Left cardiac atrium (tissue), 4 donors: ENCODE measurements at regions not wholly inside any gene's neighbourhood (a gene's known extent, or its start where the extent isn't known, plus 50 kb on each side); places are given as distances from the start of the nearest gene placed in this dataset.
"Not testable (repeated sequence)": the region's sequence is repeated elsewhere in the genome, so short reads cannot be mapped to it uniquely, and the experiment has no call there.

Experiments used
- ATAC-seq, 2 donors: fragments of 200-7000 bp; cut with Tn5 transposase; one replicate each; pipeline ENCODE4 v1.9.1; 2020; ENCODE audit warnings: mild to moderate bottlenecking in 2 of 2, moderate library complexity in 2 of 2
- DNase-seq: peaks from one replicate; pipeline ENCODE4 v3.0.0-alpha.2; 2020
- intact Hi-C, 2 donors: fragments of 100-400 bp; cut with DNase I; formaldehyde crosslinking; loops; one replicate each; pipeline versions ENCODE4 v1.14.1 to v1.15.1; 2022 to 2023
- donor health status: DM: no; HTN: yes; CAD: no.
- donor health status: DM: no; HTN: yes; CAD: no; lungs with severe emphysema.
- donor health status: DM: yes; HTN: yes; CAD: no.
- donor health status: Dilated cardiomyopathy.

DNA sequence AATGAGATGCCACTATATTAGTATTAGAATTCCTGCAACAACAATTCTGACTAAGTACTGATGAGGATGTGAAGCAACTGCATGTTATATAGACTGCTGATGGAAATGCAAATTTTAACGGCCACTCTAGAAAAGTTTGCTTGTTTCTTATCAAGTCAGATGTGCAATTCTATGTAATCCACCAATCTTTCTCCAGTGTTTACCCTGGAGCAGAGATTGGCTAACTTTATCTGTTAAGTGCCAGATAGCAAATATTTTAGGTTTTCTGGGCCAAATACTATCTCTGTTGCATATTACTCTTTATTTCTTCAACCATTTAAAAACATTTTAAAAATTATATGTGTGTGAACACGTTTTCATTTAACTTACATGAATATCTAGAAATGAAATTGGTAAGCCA lies 586.9 kb downstream of the FAM181B start:
- DNase-seq = no peak
- no peak for ATAC-seq
- intact Hi-C loops = no loop called here

DNA sequence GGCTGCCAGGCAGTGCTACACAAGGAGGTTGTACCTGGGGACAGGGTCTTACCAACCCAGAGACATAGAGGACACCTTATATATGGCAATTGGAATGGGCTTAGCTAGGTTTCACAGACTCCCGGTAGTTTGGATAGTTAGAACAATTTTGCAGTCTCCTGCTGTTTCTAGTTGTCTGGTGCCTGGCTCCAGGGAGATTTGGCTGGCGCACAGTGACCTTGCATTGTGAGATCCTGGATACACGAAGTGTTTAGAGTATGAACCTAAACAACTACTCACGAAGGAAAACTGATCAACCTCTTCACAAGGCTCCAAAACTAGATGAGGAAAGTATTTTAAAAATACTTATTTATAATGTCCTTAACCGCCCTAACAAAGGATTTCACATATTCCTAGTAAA lies 614.7 kb downstream of the FAM181B start:
- intact Hi-C loops = no loop called here
- DNase-seq (no peak), ATAC-seq (no peak)

DNA sequence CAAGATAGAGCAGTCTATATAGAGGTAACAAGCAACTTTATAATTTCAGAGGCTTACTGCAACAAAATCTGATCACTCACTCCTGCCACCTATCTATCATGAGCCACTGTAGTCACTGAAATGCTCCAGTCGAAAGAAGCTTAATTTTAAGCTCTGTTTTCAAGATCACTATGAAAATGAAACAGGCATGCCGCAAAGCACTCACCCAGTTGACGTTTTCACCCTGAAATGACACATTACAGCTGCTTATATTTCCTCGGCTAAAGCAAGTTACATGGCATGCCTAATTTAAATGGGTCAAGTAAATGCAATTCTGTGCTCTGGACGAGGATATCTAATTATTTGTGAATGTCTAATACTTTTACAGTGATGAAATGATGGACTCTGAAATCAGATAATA lies 616.3 kb downstream of the FAM181B start:
- ATAC-seq (no peak), DNase-seq (no peak)
- intact Hi-C loops = no loop called here

DNA sequence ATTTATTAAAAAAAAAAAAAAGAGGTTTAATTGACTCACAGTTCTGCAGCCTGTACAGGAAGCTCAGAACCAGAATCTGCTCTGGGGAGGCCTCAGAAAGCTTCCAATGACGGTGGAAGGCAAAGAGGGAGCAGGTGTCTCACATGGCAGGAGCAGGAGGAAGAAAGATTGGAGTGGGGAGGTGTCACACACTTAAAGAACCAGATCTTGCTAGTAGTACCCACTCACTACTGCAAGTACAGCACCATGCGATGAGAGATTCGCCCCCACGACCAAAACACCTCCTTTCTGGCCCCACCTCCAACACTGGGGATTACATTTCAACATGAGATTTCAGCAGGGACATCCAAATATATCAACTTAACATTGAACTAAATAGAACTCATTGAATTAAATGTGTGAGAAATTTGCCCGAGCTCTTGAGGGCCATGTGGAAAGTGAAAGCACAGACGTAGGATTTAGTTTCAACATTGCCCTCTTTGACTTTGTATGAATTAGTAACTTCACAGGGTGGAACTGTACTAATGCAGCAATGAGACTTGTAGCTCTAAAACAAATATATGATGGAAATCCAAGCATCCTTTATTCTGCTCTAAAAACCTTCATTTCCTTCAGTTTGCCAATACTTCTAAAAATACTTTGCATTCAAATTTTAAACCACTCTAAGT lies 628.2 kb downstream of the FAM181B start:
- intact Hi-C loops = no loop called here
- DNase-seq (no peak), ATAC-seq (no peak)

DNA sequence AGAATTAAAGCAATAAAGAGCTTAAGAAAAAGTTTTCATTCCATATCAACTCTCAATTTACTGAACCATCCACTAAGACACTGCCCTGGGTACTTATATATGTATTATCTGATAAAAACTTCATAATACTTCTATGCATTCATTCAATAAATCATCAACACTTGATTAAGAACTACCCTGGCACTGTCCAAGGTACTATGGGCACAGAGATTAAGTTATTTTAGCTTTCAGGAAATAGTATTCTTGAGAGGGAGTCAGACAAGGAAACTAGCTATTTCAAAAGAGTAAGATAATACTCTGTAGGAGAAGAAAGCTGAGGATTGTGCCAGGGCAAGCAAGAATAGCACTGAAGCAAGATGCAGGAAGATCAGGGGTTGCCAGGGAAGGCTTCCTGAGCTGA lies 640.8 kb downstream of the FAM181B start:
- peak in 1 of 2 donors; percentile 85 for ATAC-seq
- no peak for DNase-seq
- intact Hi-C loops = no loop called here

DNA sequence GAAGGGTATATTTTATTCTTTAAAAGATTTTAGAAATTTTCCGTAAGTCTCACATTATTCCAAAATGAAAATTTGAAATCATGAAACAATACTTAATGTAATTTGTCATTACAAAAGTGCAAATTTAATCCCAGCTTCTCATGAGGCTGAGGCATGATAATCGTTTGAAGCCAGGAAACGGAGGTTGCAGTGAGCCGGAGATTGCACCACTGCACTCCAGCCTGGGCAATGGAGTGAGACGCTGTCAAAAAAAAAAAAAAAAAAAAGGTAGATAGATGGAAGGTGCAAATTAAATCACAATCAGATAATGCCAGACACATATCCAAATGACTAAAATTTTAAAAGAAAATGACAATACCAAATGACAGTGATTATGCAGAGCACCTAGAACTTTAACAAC lies 644.2 kb downstream of the FAM181B start:
- ATAC-seq = no peak
- intact Hi-C loops = no loop called here
- no peak for DNase-seq

DNA sequence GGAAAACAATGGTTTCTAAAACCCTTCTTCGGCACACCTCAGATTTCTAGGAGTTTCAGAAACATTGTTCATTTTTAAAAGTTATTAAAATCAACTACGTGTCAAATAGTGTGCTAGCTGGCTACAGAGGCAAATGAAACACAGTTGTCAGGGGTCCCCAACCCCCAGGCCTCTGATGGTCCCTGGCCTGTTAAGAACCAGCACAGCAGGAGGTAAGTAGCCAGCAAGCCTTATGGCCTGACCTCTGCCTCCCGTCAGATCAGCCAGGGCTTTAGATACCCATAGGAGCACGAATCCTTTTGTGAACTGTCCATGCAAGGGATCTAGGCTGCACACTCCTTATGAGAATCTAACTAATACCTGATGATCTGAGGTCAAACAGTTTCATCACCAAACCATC lies 648.2 kb downstream of the FAM181B start:
- intact Hi-C loops = no loop called here
- no peak for DNase-seq
- no peak for ATAC-seq

DNA sequence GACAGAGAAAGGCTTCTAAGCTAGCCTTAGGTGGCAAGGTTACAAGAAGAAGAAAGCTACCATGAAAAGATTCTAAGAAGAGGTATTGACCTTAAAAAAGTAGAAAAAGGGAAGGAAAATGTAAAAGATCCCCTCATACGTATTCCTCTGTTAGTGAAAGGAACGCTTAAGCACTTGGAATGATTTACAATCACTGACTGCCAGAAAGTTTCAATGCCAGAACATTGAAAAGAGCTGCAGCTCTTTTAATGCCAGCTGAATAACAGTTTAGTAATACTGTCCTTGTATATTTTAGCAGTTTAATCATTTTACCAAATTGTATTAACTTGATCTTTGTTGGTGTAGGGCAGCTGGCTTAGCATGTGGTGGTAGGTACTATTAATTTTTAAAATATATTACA lies 650.7 kb downstream of the FAM181B start:
- ATAC-seq = no peak

DNA sequence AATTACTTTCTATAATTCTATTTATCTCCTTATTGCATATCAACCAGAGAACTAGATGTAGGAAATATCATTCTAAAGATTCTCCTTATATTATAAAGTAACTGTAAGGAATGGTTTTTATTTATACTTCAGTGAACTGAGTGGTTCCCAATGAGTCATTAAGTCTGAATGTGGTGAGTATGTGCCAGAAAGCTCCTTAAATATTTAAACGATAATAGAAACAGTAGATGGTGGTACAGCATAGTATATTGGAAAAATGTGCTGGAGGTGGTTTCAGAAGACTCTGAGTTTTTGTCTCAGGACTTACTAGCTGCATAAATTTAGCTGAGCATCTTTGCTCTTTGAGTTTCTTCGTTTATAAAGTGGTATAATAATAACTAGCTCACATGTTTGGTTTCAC lies 653.5 kb downstream of the FAM181B start:
- DNase-seq (no peak), ATAC-seq (peak in 1 of 2 donors; percentile 44)
- intact Hi-C loops = no loop called here

More for the DNA sequence above, 650.7 kb downstream of the FAM181B start:
- DNase-seq = no peak
- intact Hi-C loops = no loop called here

DNA sequence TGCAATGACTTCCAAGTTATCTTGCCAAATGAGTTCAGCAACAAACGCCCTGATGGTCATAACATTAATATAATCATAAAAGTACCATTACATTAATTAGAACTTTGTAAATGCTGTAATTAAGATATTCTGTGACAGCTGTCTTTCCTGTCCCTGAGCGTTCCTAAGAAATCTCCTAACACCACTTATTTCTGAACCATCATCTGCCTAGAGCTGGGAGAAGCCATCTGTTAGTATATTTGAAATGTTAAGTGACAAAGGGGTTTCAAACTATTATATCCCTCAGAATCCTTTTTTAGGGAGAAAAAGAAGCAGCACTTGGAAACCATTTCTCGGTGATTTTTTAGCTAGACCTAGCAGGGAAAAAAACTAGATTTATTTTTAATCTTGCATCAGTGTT lies 657.5 kb downstream of the FAM181B start:
- intact Hi-C loops = no loop called here
- no peak for ATAC-seq
- no peak for DNase-seq

DNA sequence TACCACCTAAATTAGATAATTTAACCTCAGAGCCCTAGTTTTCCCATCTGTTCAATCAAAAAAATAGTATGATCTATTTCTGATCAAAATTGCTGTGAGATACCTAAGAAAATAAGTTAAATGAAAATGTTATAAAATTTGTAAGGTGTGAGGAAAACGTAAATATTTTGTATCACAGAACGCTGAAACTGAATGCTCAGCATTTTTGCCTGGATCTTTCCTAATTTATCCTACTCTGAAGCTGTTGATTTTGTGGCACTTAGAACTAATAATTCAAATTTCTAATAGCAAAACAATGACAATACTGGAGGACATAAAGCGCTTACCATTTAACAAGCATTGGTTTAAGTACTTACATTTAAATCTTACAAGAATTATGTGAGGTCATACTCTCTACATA lies 674.2 kb downstream of the FAM181B start:
- intact Hi-C loops = no loop called here
- DNase-seq = no peak
- no peak for ATAC-seq

DNA sequence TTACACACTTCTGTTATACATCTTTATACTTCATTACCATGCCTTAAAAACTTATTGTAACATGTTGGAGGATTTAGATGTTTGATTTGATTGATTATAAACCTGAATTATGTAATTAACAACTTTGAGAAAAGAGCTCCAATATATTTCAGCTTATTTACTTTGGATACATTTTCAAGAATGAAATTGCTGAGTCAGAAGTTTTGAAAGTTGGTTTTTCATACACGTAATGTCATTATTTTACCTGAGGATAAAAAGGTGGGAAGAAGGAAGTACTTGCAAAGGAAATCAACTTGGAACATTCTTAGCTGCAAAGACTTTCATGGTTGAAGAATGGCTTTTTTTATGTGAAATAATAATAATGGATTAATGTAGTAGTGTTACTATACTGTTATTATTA lies 677.2 kb downstream of the FAM181B start:
- ATAC-seq = no peak
- no peak for DNase-seq
- intact Hi-C loops = no loop called here

DNA sequence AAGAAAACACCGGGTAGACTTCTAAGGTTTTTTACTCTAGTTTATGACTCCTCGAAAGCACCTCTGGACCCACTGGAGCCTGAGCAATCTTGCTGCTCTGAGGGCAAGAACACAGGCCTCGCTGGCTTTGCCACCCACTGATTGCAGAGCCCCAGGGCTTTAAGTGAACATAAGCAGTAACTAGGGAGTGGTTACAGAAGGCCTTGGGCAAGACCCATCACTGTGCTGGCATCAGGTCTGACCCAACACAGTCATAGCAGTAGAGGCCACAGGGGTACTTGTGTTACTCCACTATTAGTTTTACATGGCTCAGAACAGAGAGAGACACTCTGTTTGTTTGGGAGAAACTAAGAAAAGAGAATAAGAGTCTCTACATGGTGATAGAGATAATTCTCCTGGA lies 684.5 kb downstream of the FAM181B start:
- intact Hi-C loops = no loop called here
- no peak for DNase-seq
- no peak for ATAC-seq

DNA sequence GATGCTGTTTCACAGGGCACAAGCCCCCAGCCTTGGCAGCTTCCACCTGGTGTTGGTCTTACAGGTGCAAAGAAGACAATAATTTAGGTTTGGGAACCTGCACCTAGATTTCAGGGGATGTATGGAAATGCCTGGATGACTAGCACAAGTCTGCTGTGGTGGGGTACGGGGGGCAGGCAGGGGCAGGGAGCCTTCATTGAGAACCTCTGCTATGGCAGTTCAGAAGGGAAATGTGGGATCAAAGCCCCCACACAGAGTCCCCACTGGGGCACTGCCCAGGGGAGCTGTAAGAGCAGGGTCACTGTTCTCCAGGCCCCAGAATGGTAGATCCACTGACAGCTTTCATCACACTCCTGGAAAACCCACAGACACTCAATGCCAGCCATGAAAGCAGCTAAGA lies 686.5 kb downstream of the FAM181B start:
- intact Hi-C loops = no loop called here
- no peak for DNase-seq

DNA sequence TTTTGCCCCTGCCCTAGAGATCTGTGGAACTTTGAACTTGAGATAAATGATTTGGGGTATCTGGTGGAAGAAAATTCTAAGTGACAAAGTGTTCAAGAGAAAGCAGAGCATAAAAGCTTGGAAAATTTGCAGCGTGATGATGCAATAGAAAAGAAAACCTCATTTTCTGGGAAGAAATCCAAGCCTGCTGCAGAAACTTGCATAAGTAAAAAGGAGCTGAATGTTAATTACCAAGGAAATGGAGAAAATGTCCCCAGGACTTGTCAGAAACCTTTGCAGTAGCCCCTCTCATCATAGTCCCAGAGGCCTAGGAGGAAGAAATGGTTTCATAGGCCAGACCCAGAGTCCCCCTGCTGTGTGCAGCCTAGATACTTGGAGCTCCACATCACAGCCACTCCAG lies 686.9 kb downstream of the FAM181B start:
- DNase-seq (no peak), ATAC-seq (no peak)
- intact Hi-C loops = no loop called here

More for the DNA sequence above, 686.5 kb downstream of the FAM181B start:
- ATAC-seq = no peak

DNA sequence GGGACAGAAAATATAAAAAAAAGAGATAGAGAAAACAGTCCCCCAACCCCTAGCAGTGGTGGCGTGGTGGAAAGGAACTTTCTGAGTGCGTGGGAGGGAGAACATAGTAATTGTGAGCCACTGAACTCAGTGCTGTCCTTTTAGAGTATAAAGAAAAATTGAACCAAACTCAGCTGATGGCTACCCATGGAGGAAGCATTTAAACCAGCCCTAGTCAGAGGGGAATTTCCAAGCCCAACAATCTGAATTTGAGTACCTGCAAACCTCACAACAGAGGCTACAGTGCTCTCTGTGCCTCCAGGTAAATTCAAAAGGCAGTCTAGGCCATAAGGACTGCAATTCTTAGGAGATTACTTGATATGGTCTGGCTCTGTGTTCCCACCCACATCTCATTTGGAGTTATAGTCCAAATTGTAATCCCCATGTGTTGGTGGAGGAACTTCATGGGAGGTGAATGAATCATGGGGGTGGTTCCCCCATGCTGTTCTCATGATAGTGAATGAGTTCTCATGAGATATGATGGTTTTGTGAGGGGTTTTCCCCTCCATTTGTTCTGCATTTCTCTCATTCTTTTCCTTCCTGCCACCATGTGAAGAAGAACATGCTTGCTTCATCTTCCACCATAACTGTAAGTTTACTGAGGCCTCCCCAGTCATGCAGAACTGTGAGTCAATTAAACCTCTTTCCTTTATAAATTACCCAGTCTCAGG lies 687.8 kb downstream of the FAM181B start:
- ATAC-seq (no peak), DNase-seq (no peak)
- intact Hi-C loops = no loop called here

DNA sequence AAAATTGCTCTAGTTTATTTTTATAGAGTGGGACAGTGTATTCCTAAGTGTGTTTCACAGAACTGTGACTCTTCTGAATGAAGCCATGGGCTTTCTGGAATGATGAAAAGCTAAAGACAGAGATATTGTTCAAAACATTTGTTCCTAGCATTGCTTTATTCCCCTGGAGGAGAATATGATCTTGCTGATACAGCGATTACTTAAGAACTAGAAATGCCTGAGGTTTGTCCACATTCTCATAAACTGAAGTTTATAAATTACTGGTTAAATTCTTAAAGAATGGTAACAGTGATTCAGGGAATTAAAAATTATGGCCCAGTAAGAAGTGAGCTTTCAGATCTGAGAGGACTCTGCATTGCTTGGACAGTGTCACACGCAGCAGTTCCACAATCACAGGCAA lies 690.3 kb downstream of the FAM181B start:
- intact Hi-C loops = no loop called here
- DNase-seq (no peak), ATAC-seq (no peak)

DNA sequence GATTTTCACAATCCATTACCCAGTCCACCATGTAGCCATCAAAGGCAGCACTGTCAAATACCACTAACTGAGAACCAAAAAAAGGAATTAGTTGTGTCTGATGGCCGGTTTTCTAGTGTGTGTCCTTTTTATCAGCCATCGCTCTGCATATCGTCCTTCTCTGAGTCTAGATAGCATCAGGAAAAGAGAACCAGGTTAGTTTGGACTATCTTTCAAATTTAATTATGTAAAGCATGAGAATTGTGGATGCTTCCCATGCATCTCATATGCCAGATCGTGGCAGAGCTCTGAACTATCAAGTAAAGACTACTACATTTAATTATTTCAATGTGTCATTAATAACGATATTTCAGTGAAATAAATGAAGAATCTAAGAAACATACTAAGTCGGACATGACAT lies 691.9 kb downstream of the FAM181B start:
- DNase-seq = no peak
- intact Hi-C loops = no loop called here
- ATAC-seq = no peak

DNA sequence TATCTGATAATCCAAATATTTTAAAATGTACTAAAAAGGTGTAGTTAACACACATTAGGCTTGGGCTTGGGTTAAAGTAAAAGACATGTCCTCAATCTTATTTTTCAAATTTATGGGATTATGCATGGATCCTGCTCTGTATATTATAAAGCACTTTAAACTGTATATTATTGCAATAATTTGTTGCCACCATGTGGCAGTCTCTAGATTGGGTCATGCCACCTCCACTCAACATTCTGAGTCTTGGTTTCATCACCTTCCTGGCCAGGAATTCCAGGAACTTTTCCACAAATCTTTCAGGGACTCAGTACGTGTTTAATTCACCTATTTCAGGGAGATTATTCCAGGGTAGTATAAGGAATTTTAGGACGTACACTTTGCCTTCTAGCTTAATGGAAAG lies 695.5 kb downstream of the FAM181B start:
- intact Hi-C loops = no loop called here
- no peak for DNase-seq
- no peak for ATAC-seq

DNA sequence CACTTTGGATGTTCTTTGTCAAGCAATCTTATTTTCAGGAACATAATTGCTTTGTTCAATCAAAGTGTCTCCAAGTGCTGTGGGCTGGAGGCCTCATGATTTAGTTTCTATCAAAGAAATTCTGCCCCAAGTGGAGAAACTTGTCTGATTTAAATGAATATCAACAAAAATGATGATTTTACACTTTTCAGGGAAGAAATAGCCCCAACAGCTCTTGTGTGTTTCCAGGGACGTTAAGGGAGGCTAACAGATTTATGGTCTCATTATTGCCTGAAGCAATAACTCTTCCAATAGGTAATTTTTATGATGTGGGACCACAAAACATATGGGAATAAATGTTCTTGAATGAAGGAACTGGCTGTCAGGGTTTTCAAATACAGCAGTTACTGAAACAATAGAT lies 699.1 kb downstream of the FAM181B start:
- intact Hi-C loops = no loop called here
- ATAC-seq (no peak), DNase-seq (no peak)

DNA sequence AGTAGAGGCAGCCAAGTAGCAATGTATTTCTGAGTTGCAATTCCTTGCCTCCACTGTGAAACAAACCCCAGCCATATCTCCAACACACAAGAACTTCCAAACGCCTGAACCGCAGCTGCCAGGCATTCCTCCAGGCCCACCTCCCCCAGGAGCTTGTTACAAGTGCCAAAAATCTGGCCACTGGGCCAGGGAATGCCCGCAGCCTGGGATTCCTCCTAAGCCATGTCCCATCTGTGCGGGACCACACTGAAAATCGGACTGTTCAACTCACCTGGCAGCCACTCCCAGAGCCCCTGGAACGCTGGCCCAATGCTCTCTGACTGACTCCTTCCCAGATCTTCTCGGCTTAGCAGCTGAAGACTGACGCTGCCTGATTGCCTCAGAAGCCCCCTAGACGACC lies 706.3 kb downstream of the FAM181B start:
- DNase-seq, ATAC-seq, intact Hi-C loops: not testable (repeated sequence)
